ENCODE measurements at regions not wholly inside any gene's neighbourhood (a gene's known extent, or its start where the extent isn't known, plus 50 kb on each side); places are given as distances from the start of the nearest gene placed in this dataset.
A peak's percentile ranks its signal among the peaks of the same experiment; 100 is the strongest.

GRCh38 chr3:66592016-66592761 lies 91.4 kb upstream of the LRIG1 start:
- FAIRE-seq (no peak), DNase-seq (ENCODE audit: low spot score) (no peak)

GRCh38 chr3:66592927-66593625 lies 92.3 kb upstream of the LRIG1 start:
- DNase-seq (ENCODE audit: low spot score) (no peak), FAIRE-seq (no peak)

GRCh38 chr3:66593978-66594377 lies 93.2 kb upstream of the LRIG1 start:
- no peak for FAIRE-seq
- DNase-seq (ENCODE audit: low spot score) = peak; percentile 35

DNA sequence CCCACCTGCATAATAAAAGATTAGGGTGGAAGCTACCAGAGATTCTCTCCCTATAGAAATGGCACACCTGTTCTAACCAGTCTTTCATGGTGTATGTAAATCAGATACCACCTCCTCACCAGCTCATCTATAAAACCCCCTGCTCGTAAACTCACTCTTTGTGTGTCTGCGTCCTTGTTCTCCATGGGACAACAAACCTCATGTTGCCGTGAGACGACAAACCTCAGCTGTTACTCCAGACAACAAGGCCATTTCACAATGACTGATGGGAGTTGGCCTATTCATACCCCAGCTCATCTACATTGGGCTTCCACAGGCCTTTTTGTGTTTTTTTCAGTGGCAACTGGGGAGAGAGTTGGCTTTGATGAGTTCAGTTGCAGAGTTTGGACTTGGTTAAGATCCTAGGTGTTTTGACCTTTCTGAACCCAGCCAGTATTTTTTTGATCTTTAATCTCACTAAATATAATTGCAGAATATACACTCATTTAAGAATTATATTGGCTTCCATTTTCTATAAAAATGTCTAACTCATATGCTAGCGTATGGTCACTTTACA lies 96.6 kb upstream of the LRIG1 start:
- FAIRE-seq (no peak), DNase-seq (ENCODE audit: low spot score) (no peak)

- no peak for FAIRE-seq
- DNase-seq (ENCODE audit: low spot score) = peak; percentile 19
These were observed 97.3 kb upstream of the LRIG1 start for GRCh38 chr3:66598168-66598567.

- no peak for DNase-seq (ENCODE audit: low spot score)
- no peak for FAIRE-seq
These were observed 101.4 kb upstream of the LRIG1 start for GRCh38 chr3:66602237-66602636.

GRCh38 chr3:66602691-66603090 lies 101.9 kb upstream of the LRIG1 start:
- DNase-seq (ENCODE audit: low spot score) = no peak
- no peak for FAIRE-seq

DNA sequence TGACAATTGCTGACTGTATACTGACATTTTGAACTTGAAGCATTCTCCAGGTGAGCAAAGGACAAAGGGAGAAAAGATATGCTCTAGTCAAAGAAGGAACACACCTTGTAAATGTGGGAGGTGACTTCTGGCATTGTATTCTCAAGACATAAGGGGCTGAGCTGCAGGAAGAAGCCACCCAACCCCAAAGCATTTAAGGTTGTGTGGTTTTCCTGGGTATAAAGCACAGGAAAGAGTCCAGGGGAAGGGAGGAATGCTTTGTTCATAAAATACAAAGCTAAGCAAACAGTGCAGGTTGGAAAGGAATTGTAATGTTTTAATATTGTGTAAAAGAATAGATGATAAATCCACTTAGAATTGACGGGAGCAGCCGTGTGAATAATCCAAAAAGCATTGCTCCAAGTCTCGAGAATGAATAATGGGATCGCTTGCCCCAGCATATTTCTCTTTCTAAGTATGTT lies 102.4 kb upstream of the LRIG1 start:
- FAIRE-seq = no peak

DNA sequence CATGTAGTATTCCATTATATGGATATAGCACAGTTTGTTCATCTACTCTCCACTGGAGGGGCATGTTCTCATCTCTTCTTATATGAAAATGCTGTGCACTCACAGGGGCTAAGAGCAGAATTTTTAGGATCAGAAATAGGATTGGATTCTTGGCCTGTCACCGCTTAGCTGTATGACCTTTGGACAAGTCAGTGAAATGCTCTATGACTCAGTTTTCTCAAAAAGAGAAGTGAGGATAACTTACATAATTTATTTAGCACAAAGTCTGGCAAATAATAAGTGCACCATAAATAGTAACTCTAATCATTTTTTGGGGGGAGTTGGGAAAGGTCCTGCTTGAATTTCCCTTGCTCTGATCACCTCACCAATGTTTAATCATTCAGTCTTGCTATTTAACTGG lies 103.7 kb upstream of the LRIG1 start:
- DNase-seq (ENCODE audit: low spot score) (no peak), FAIRE-seq (no peak)

More for the DNA sequence above, 102.4 kb upstream of the LRIG1 start:
- DNase-seq (ENCODE audit: low spot score) = peak; percentile 16

DNA sequence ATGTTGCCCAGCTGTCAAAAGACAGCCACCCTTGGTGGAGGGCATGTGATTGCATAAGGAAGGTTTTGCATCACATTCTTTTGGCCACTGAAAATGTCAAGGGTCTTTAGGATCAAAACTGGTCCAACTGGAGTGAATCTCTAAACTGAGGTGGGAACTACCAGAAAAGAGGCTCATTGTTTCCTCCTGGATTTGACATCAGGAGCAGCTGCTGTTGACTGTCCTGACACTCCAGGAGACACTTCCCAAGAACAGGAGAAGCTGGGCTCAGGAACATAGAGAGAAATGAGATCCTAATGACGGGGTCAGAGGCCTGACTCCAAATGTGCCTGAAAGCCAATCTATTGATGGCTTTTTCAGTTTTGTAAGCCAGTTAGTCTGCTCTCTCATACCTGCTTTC lies 105.3 kb upstream of the LRIG1 start:
- FAIRE-seq = no peak
- no peak for DNase-seq (ENCODE audit: low spot score)

- DNase-seq (ENCODE audit: low spot score) (no peak), FAIRE-seq (no peak)
These were observed 106.0 kb upstream of the LRIG1 start for GRCh38 chr3:66606868-66607267.

GRCh38 chr3:66609660-66610561 lies 109.1 kb upstream of the LRIG1 start:
- FAIRE-seq (no peak), DNase-seq (ENCODE audit: low spot score) (peak; percentile 49)

GRCh38 chr3:66610562-66610909 lies 109.7 kb upstream of the LRIG1 start:
- DNase-seq (ENCODE audit: low spot score) = no peak
- FAIRE-seq = no peak

DNA sequence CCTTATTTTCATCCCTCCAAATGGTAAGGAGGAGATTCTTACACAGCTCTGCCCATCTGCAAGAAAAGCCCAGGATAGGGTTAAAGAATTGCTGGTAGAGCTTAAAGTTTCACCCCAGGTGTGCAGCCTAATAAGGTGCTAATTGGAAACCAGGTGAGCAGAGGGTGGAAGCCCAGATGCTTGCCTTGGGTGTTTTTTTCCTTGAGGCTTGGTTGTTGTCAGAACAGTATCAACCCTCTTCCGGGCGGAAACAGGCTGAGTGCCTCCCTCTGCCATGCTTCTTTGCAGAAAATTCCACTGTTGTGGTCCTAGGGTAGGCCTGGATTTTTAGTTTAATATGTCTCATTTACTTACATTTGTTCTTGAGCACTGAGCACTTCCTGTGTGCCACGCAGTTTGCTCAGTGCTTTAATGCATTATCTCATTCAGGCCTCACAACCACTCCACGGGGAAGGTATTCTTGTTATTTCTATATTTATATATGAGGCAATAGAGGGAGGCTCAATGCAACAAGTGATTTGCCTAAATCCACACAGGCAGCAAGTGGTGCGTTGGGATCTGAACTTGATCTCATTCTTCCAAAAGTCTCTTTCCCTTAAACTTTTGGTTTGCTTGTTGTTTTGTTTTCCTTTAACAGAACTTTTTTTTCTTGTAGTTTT lies 115.0 kb upstream of the LRIG1 start:
- FAIRE-seq (no peak), DNase-seq (ENCODE audit: low spot score) (no peak)

- no peak for FAIRE-seq
These were observed 116.5 kb upstream of the LRIG1 start for GRCh38 chr3:66617351-66617750.

DNA sequence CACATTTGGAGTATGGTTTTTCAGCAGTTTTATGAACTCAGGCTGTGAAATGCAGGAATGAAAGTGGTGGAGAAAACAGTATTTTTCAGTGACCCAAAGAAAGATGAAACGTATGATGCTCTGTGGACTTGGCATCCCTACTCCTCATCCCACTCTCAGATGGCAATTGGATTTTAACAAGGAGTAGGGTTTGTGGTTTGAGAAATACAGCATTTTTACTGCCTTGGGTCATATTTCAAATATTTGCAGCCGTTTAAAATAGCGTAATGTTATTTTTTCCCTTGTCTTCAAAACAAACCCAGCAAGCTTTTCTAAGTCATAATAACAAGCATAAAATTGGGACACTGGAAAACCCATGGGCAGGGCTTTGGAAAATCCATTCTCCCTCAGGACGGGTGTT lies 117.2 kb upstream of the LRIG1 start:
- no peak for DNase-seq (ENCODE audit: low spot score)
- FAIRE-seq = no peak

More at GRCh38 chr3:66617351-66617750, 116.5 kb upstream of the LRIG1 start:
- no peak for DNase-seq (ENCODE audit: low spot score)

- FAIRE-seq = no peak
- no peak for DNase-seq (ENCODE audit: low spot score)
These were observed 119.5 kb upstream of the LRIG1 start for GRCh38 chr3:66620296-66620695.

GRCh38 chr3:66622756-66623457 lies 122.1 kb upstream of the LRIG1 start:
- DNase-seq (ENCODE audit: low spot score) = no peak
- FAIRE-seq = no peak

GRCh38 chr3:66625505-66626216 lies 124.8 kb upstream of the LRIG1 start:
- FAIRE-seq (no peak), DNase-seq (ENCODE audit: low spot score) (no peak)
